Peyer's patch (tissue), 4 donors: ENCODE measurements at regions not wholly inside any gene's neighbourhood (a gene's known extent, or its start where the extent isn't known, plus 50 kb on each side); places are given as distances from the start of the nearest gene placed in this dataset.

Experiments used
- CTCF ChIP-seq, 6 experiments: fragments of 450-650 bp in 4 of 6; fragments of 200-600 bp in 2 of 6; sonication (generic) in 1 of 6; IDR thresholded peaks; one replicate each; pipeline ENCODE4 v1.5.1; 2017 to 2019; ENCODE audit warnings: antibody characterized with exemption in 6 of 6, mild to moderate bottlenecking in 3 of 6, moderate library complexity in 1 of 6
- POLR2A ChIP-seq, 2 donors: fragments of 450-650 bp; IDR thresholded peaks; one replicate each; pipeline ENCODE4 v1.5.1; 2017; ENCODE audit warnings: antibody characterized with exemption in 2 of 2, mild to moderate bottlenecking in 2 of 2, moderate library complexity in 2 of 2

GRCh38 chr6:18681832-18682503 is 294.8 kb downstream of the RNF144B start:
- no peak for TF ChIP-seq CTCF (IDR thresholded peaks at IDR 0.05)
- no peak for TF ChIP-seq POLR2A (IDR thresholded peaks at IDR 0.05)
